ENCODE measurements at regions not wholly inside any gene's neighbourhood (a gene's known extent, or its start where the extent isn't known, plus 50 kb on each side); places are given as distances from the start of the nearest gene placed in this dataset.

- Histone ChIP-seq H3K36me3 (replicated peaks in 1 of 2; ENCODE audit: control insufficient read depth in 1 of 2, insufficient read depth in 2 of 2, low read length in 2 of 2) (no peaks in the 10 kb centered on the region), H3K4me3 (replicated peaks in 1 of 3; ENCODE audit: insufficient read depth in 1 of 3, low read depth in 2 of 3, low read length in 3 of 3) (no peak overlapping the region), H3K9me3 (ENCODE audit: low read length) (no peaks in the 10 kb centered on the region), H2AFZ (ENCODE audit: low read length) (no peak overlapping the region), H3K4me2 (ENCODE audit: low read depth, low read length) (no peak overlapping the region), H3K27me3 (ENCODE audit: control insufficient read depth in 1 of 2, insufficient read depth in 2 of 2, low read length in 2 of 2) (no peaks in the 10 kb centered on the region), H4K20me1 (ENCODE audit: insufficient read depth, low read length) (no peaks in the 10 kb centered on the region), H3K4me1 (ENCODE audit: insufficient read depth, low read length) (peaks cover 21% of the 10 kb centered on the region), H3K79me2 (ENCODE audit: insufficient read depth, low read length) (no peaks in the 10 kb centered on the region), H3K9ac (ENCODE audit: insufficient read depth, low read depth, low read length) (no peak overlapping the region), H3K27ac (ENCODE audit: extremely low read length, insufficient read depth, low read length) (no peak overlapping the region)
- in situ Hi-C loops (cut with HindIII; ENCODE audit: extremely low pct_ligation_motif_present, low pct_unique_long_range_greater_than_20kb), result no loop called here
- POLR2A ChIA-PET, result no interaction called here
- ATAC-seq (no peak), DNase-seq (ENCODE audit: low spot score) (no peak), FAIRE-seq (no peak)
- no peak for TF ChIP-seq SNRNP70 (IDR thresholded peaks at IDR 0.05; ENCODE audit: low read depth, low read length)
- TF ChIP-seq, protein P1, sequence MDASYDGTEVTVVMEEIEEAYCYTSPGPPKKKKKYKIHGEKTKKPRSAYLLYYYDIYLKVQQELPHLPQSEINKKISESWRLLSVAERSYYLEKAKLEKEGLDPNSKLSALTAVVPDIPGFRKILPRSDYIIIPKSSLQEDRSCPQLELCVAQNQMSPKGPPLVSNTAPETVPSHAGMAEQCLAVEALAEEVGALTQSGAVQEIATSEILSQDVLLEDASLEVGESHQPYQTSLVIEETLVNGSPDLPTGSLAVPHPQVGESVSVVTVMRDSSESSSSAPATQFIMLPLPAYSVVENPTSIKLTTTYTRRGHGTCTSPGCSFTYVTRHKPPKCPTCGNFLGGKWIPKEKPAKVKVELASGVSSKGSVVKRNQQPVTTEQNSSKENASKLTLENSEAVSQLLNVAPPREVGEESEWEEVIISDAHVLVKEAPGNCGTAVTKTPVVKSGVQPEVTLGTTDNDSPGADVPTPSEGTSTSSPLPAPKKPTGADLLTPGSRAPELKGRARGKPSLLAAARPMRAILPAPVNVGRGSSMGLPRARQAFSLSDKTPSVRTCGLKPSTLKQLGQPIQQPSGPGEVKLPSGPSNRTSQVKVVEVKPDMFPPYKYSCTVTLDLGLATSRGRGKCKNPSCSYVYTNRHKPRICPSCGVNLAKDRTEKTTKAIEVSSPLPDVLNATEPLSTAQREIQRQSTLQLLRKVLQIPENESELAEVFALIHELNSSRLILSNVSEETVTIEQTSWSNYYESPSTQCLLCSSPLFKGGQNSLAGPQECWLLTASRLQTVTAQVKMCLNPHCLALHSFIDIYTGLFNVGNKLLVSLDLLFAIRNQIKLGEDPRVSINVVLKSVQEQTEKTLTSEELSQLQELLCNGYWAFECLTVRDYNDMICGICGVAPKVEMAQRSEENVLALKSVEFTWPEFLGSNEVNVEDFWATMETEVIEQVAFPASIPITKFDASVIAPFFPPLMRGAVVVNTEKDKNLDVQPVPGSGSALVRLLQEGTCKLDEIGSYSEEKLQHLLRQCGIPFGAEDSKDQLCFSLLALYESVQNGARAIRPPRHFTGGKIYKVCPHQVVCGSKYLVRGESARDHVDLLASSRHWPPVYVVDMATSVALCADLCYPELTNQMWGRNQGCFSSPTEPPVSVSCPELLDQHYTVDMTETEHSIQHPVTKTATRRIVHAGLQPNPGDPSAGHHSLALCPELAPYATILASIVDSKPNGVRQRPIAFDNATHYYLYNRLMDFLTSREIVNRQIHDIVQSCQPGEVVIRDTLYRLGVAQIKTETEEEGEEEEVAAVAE (CRISPR knock-in tag; IDR thresholded peaks at IDR 0.05; ENCODE audit: borderline replicate concordance), result no peak
- TF ChIP-seq ZNF577 (CRISPR knock-in tag; IDR thresholded peaks at IDR 0.05; ENCODE audit: borderline replicate concordance, low read depth), result no peak
- no peak for TF ChIP-seq MYPOP (CRISPR knock-in tag; IDR thresholded peaks at IDR 0.05)
- no peak for TF ChIP-seq ZNF841 (CRISPR knock-in tag; IDR thresholded peaks at IDR 0.05; ENCODE audit: borderline replicate concordance)
- TF ChIP-seq ZNF121 (CRISPR knock-in tag; IDR thresholded peaks at IDR 0.05), result no peak
- TF ChIP-seq, protein P2, sequence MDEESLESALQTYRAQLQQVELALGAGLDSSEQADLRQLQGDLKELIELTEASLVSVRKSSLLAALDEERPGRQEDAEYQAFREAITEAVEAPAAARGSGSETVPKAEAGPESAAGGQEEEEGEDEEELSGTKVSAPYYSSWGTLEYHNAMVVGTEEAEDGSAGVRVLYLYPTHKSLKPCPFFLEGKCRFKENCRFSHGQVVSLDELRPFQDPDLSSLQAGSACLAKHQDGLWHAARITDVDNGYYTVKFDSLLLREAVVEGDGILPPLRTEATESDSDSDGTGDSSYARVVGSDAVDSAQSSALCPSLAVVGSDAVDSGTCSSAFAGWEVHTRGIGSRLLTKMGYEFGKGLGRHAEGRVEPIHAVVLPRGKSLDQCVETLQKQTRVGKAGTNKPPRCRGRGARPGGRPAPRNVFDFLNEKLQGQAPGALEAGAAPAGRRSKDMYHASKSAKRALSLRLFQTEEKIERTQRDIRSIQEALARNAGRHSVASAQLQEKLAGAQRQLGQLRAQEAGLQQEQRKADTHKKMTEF (CRISPR knock-in tag; IDR thresholded peaks at IDR 0.05), result no peak
- intact Hi-C loops (cut with micrococcal nuclease; ENCODE audit: unreplicated experiment), result no loop called here
- WGBS (ENCODE audit: low lambda C conversion rate), result 88% methylated on average over 3 of the region's 3 CpGs
- CTCF ChIA-PET (ENCODE audit: low intra/inter-chr PET ratio, low total read pairs), result no interaction called here
- BruUV-seq (replicated peaks), result no TSS peak
Observed at GRCh38 chr3:177329854-177330253, 132.6 kb upstream of the TBL1XR1 start.
